PFSK-1 (cell line): ENCODE measurements at regions not wholly inside any gene's neighbourhood (a gene's known extent, or its start where the extent isn't known, plus 50 kb on each side); places are given as distances from the start of the nearest gene placed in this dataset.

ENCODE experiments used
- FOXP2 ChIP-seq: optimal IDR thresholded peaks from 2 replicates; pipeline ENCODE3; 2011; ENCODE audit warnings: borderline replicate concordance, control low read depth, inconsistent platforms; ENCODE audit not compliant: insufficient read depth; ENCODE audit errors: extremely low read length, extremely low read depth
- POLR2AphosphoS5 ChIP-seq: IDR thresholded peaks from 2 replicates; pipeline ENCODE4 v1.6.1; 2012; ENCODE audit warnings: low read depth, mild to moderate bottlenecking, control low read depth, low read length, moderate library complexity
- REST ChIP-seq, 2 experiments: IDR thresholded peaks; 2 replicates each; pipeline versions ENCODE4 v1.6.1 to v1.8.0; 2011 to 2012; ENCODE audit warnings: low read depth in 2 of 2, low read length in 2 of 2, control low read depth in 1 of 2, inconsistent platforms in 1 of 2, mild to moderate bottlenecking in 1 of 2, moderate library complexity in 1 of 2; ENCODE audit not compliant: insufficient read depth in 1 of 2
- SIN3A ChIP-seq: IDR thresholded peaks from 2 replicates; pipeline ENCODE4 v1.6.1; 2012; ENCODE audit warnings: mild to moderate bottlenecking, low read length, moderate library complexity, borderline replicate concordance; ENCODE audit not compliant: insufficient read depth
- TAF1 ChIP-seq: IDR thresholded peaks from 2 replicates; pipeline ENCODE4 v1.6.1; 2012; ENCODE audit warnings: low read length, control low read depth, borderline replicate concordance; ENCODE audit not compliant: insufficient read depth

DNA sequence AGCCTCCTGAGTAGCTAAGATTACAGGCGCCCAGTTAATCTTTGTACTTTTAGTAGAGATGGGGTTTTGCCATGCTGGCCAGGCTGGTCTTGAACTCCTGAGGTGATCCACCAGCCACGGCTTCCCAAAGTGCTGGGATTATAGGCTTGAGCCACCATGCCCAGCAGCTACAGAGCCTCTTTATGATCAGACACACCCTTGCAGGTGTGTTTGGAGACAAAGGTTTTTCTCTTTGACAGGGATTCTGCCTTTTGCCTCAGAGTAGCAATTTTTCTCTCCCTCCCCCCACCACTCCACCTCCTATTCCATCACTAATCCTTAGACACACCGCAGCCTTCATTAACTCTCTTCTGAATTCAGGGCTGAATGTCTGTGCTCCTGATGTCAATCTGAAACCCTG lies 152.2 kb upstream of the NFIA start:
- no peak for TF ChIP-seq TAF1
- no peak for TF ChIP-seq SIN3A
- TF ChIP-seq FOXP2 = no peak
- no peak for TF ChIP-seq POLR2AphosphoS5
- no peak for TF ChIP-seq REST (IDR thresholded peaks at IDR 0.05; ENCODE audit: insufficient read depth in 1 of 2, low read depth in 2 of 2, low read length in 2 of 2)

- TF ChIP-seq FOXP2 (no peak), REST (IDR thresholded peaks at IDR 0.05; ENCODE audit: insufficient read depth in 1 of 2, low read depth in 2 of 2, low read length in 2 of 2) (no peak), SIN3A (no peak), POLR2AphosphoS5 (no peak), TAF1 (no peak)
Measured at GRCh38 chr1:60924964-60925798, 157.2 kb upstream of the NFIA start.

DNA sequence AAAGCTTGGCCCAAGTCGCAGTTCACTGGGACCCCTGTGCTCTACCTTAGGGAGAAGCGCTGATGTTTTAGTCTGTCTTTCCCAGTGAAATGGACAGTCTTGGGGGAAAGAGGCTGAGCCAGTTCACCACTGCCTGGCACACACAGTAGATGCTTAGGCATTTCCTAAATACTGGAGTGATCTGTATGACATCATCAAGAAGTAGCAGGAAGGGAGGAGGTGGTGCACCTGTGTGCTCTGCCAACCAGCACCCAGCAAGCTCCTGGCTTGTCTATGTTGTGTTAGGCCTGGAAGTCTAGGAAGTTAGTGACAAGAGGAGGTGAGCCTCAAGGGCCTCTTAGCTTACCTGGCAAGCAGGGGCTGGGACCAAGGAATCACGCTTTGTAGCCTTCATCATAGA lies 158.2 kb upstream of the NFIA start:
- TF ChIP-seq SIN3A (no peak), REST (IDR thresholded peaks at IDR 0.05; ENCODE audit: insufficient read depth in 1 of 2, low read depth in 2 of 2, low read length in 2 of 2) (no peak), FOXP2 (no peak), TAF1 (no peak)

GRCh38 chr1:60923389-60924087 lies 158.8 kb upstream of the NFIA start:
- TF ChIP-seq SIN3A (no peak), TAF1 (no peak), FOXP2 (no peak), REST (IDR thresholded peaks at IDR 0.05; ENCODE audit: insufficient read depth in 1 of 2, low read depth in 2 of 2, low read length in 2 of 2) (no peak), POLR2AphosphoS5 (no peak)
